ENCODE measurements at regions not wholly inside any gene's neighbourhood (a gene's known extent, or its start where the extent isn't known, plus 50 kb on each side); places are given as distances from the start of the nearest gene placed in this dataset.

DNA sequence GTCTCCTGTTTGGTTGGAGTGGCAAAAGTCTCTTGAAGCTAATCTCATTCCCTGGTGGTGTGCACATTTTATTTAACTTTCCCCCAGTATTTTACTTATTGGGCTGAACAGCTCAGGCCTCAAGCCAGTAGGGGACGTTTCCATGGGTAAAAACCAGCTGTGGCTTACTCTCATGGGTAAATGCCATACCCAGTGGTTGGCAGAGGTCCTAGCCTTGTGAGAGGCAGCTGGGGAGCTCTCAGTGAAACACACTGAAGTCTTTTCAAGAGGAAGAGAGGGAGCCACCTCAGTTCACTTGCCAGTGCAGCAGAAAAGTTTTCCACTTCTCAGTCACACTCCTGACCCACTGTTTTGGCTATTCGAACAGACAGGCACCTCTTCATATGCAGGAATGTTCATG is 1964.2 kb downstream of the ARAP2 start:
- no peak overlapping the region for H3K4me3 ChIP-seq (ENCODE audit: low read depth, low read length)
- TF ChIP-seq CTCF (IDR thresholded peaks at IDR 0.05; ENCODE audit: control insufficient read depth, extremely low read depth, insufficient read depth): no peak
- no peak for DNase-seq (ENCODE audit: low read depth)

GRCh38 chr4:34281826-34282225 is 1962.5 kb downstream of the ARAP2 start:
- no peak for TF ChIP-seq CTCF (IDR thresholded peaks at IDR 0.05; ENCODE audit: control insufficient read depth, extremely low read depth, insufficient read depth)
- no peak for DNase-seq (ENCODE audit: low read depth)
- no peak overlapping the region for H3K4me3 ChIP-seq (ENCODE audit: low read depth, low read length)

GRCh38 chr4:34289489-34289888 is 1954.8 kb downstream of the ARAP2 start:
- no peak overlapping the region for H3K4me3 ChIP-seq (ENCODE audit: low read depth, low read length)
- DNase-seq (ENCODE audit: low read depth): no peak
- TF ChIP-seq CTCF (IDR thresholded peaks at IDR 0.05; ENCODE audit: control insufficient read depth, extremely low read depth, insufficient read depth): no peak

DNA sequence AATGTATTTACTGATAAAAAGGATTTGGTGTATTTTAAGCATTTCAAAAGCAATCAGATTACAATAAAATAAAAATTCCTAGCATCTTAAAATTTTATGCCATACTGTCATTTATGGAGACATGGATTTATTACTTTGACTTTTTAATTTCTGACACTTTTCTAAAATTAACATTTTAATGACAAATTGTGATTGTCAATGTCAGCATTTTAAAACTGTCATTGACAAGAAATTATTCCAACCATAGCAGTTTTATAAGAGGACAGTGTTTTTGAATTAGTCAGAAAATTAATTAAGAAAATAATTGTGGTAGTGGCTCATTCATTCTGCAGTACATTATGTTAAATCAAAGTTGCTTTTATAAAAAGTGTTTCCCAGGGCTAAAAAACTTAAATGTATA is 1954.4 kb downstream of the ARAP2 start:
- TF ChIP-seq CTCF (IDR thresholded peaks at IDR 0.05; ENCODE audit: control insufficient read depth, extremely low read depth, insufficient read depth): no peak
- no peak overlapping the region for H3K4me3 ChIP-seq (ENCODE audit: low read depth, low read length)

GRCh38 chr4:34293459-34293858 is 1950.9 kb downstream of the ARAP2 start:
- no peak overlapping the region for H3K4me3 ChIP-seq (ENCODE audit: low read depth, low read length)
- TF ChIP-seq CTCF (IDR thresholded peaks at IDR 0.05; ENCODE audit: control insufficient read depth, extremely low read depth, insufficient read depth): no peak
- DNase-seq (ENCODE audit: low read depth): no peak

More for the DNA sequence above, 1954.4 kb downstream of the ARAP2 start:
- DNase-seq (ENCODE audit: low read depth): no peak

DNA sequence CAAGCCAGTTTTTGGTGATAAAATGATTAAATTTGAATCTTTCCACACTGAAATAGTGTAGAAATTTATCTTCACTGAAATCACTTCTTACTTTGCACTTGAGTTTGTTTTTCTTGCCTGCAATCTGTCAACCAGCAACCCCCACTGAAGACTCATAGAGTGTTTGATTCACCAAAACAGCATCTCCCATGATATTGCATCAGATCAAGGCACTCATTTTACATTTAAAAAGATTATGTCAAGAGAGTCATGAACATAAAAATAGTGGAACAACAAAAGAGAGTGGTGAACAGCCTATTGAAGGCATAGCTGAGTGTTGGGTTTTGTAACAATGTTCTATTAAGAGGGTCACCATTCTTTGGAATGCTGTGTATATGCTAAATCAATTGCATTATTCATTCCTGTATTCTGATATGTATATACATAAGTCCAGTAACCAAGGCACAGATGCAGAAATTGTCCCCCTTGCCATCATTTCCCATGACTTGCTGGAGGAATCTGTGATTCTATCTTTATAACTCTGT is 1934.9 kb downstream of the ARAP2 start:
- no peak overlapping the region for H3K4me3 ChIP-seq (ENCODE audit: low read depth, low read length)
- DNase-seq (ENCODE audit: low read depth): no peak
- TF ChIP-seq CTCF (IDR thresholded peaks at IDR 0.05; ENCODE audit: control insufficient read depth, extremely low read depth, insufficient read depth): no peak

DNA sequence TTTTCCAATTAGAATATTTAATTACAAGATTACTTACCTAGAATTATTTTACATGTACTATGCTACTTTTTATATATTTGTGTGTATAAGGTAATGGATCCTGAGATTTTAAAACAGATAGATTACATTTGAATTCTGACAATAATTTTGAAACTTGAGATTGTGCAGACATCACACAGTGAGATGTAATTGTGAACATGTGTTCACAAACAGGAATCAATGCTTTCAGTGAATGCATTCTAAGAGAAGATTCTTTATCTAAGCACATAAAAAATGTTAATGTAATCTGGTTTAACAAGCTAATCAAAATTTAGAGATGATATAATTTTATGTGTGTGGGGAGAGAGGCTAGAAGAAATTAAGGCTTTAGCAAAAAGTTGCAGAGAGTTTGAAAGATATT is 1925.5 kb downstream of the ARAP2 start:
- H3K4me3 ChIP-seq (ENCODE audit: low read depth, low read length): no peak overlapping the region
- DNase-seq (ENCODE audit: low read depth): no peak
- no peak for TF ChIP-seq CTCF (IDR thresholded peaks at IDR 0.05; ENCODE audit: control insufficient read depth, extremely low read depth, insufficient read depth)

Data from LNCaP clone FGC (cell line).